T-helper 9 cell (primary cell): ENCODE measurements at regions not wholly inside any gene's neighbourhood (a gene's known extent, or its start where the extent isn't known, plus 50 kb on each side); places are given as distances from the start of the nearest gene placed in this dataset.
"Not testable (repeated sequence)": the region's sequence is repeated elsewhere in the genome, so short reads cannot be mapped to it uniquely, and the experiment has no call there.

Experiments used
- DNase-seq: peaks from one replicate; pipeline ENCODE4 v3.0.0-alpha.2; 2020

DNA sequence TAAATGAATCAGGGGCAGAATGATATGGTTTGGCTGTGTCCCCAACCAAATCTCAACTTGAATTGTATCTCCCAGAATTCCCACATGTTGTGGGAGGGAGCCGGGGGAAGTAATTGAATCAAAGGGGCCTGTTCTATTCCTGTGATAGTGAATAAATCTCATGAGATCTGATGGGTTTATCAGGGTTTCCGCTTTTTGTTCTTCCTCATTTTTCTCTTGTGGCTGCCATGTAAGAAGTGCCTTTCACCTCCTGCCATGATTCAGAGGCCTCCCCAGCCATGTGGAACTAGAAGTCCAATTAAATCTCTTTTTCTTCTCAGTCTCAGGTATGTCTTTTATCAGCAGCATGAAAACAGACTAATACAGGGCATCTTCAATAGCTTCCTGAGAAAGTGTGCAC lies 107.0 kb downstream of the OTUD1 start:
- DNase-seq, result not testable (repeated sequence)

DNA sequence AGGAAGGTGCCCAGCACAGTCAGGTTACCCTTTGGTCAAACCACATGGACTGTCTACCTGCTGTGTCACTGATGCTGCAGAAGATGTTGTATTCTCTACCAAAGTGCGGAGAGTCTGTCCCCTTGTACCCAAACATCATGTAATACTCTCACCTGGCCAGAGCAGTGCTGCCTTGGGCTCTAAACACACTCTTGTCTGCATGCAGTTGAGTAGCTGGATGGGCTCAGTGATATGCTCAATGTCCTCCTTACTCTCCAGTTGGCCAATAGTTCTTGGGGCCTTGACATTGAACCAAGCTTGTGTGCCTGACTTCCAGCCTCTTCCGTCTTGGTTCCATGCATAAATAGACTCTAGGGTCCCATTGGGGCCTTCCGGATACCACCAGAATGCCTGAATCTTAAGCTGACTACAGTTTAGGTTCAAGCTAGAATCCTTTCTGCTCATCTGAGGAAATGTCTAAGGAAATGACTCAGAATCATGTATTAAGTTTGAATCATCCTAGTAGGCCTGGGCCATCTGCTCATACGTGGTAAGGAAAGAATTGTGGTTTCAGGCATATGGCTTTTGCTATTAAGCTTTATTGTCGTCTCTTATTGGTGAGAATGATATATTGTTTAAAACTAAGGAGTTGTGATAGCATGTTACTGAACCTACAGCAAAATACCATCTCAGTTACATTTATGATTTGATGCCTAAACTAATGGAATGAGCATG lies 118.0 kb downstream of the OTUD1 start:
- DNase-seq, result no peak

- no peak for DNase-seq
Measured at GRCh38 chr10:23557777-23558176, 118.9 kb downstream of the OTUD1 start.

DNA sequence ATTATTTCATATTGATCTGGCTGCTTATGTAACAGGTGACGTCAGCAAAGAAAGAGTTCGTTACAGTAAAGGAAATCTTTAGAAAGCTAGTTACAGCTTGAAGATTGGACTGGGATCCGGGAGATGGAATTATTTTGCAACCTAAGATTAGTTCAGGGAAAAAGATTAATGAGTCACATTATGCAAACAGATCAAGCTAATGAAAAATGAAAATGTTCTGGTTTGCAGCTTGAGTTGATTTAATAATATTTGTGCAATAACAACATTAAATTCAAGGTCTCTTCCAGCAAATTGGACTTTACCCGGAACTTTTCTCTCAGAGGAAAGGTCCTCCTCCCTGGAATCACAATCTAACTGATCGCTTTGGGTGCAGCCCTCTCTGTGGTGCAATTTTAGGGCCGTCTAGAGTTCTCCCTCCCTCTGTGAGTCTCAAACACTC lies 119.5 kb downstream of the OTUD1 start:
- DNase-seq, result no peak

DNA sequence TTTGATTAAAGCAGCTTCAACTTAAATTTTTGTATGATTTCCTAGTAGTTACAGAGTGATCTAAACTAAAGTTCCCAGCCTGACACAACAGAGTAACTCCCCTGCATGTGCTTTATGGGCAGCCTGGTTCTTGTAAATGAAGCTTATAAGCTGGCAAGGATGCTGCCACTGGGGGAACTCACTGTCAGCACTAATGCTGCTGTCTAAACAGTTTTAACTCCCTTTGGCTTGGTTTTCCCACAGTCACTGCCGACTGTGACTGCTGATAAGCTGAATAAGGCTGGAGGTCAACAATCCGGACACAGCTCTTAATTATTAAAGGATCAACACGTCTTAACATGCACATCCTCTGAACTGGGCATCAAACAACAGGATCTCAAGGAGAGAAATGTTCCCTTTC lies 130.1 kb downstream of the OTUD1 start:
- no peak for DNase-seq

DNA sequence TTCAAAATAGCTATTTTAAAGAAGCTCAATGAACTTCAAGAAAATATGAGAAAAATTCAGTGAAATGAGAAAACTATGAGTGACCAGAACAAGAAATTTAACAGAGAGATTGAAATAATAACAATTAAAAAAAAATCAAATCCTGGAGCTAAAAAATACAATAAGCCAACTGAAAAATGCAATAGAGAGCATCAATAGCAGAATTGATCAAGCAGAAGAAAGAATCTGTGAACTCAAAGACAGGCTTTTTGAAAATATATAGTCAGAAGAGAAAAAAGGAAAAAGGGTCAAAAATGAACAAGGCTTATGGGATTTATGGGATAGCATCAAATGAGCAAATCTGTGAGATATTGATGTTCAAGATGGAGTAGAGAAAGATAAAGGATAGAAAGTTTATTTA lies 133.0 kb downstream of the OTUD1 start:
- DNase-seq, result no peak

- DNase-seq, result no peak
Measured at GRCh38 chr10:23581906-23582450, 143.1 kb downstream of the OTUD1 start.

GRCh38 chr10:23584396-23584795 lies 145.5 kb downstream of the OTUD1 start:
- no peak for DNase-seq

GRCh38 chr10:23585186-23585585 lies 146.3 kb downstream of the OTUD1 start:
- no peak for DNase-seq

DNA sequence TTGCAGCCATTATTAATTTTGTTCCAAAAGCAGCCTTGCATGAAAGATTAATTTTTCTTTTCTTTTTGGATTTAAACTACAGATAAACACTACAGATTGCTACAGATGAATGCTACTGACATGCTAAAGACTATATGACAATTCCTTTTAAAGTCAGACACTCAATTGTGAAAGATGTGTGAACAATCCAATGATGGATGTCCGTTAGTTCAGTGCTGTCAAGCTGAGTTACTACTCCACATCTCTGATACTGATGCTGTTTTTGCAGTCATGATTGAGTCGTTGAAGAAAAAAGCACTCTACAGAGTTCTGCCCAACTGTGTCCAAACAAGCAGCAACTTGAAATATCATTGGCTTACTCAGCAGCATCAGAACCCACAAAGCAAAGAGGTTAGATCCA lies 146.8 kb downstream of the OTUD1 start:
- no peak for DNase-seq

- not testable (repeated sequence) for DNase-seq
Measured at GRCh38 chr10:23595278-23595677, 156.4 kb downstream of the OTUD1 start.

- no peak for DNase-seq
Measured at GRCh38 chr10:23604613-23605012, 165.7 kb downstream of the OTUD1 start.

DNA sequence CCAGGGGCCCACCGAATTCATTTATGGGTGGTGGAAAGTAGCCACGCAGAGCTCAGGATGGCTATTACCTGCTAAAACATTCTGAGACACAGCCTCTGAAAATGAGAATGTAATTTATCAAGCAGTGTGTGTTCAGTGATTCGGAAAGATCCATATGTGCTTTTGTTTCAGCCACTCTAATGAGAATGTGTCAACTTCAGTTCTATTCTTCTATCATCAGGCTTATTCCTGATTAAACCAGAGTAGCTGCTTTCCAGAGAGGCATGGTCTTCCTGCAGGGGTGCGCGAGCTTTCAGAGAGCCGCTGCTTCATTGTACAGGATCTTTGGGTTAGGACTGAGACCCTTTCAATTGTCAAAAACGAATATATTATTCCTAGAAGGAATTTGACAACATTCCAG lies 167.6 kb downstream of the OTUD1 start:
- no peak for DNase-seq

DNA sequence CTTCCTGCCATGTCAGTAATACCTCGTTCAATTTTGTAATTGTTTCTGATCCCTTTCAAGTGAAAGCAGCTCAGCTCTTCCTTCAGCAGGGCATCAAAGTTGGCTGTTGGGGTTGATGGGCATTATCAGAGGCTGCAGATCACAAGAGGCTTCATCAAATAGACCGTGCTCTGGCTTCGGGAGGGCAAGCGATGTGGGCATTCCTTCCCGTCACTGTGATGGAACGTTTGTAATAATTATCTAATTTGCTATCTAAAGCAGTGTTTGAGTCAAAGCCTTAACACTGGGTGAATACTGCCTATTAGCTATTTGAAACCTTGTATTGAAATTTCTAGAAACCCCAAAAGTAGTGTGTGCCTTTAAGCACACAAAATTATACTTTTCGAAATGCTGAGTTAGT lies 170.1 kb downstream of the OTUD1 start:
- DNase-seq, result no peak

GRCh38 chr10:23610626-23611307 lies 171.9 kb downstream of the OTUD1 start:
- no peak for DNase-seq

DNA sequence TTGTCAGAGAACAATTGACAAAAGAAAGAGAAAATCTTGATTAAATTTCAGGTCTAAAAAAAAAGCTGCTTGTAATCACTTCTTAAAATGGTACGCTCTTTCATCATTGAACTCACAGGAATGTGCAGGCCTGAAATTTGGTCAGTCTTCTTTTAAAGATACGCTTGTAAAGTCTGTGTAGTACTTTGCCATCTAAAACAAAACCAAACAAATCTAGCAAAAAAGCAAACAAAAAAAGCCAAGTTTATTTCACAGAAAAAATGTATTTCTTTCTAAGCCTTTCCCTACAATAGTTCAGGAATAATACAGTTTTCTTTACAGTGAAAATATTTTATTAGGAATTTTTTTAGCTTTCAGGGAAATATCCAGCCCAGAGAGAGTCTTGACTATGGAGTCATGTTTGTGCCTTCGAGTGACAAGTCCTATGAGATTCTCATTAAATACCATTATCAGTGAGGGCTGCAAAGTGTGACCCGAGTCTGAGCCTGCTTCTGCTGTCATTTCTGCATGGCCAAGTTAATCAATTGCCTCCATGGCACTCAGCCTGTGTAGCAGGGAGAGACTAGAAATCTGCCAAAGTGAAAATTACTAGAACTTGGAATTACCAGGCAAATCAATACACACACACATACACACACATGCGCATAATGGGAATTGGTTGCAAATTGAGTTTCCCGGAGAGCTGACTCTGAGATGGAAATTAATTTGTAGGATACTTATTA lies 172.6 kb downstream of the OTUD1 start:
- DNase-seq, result no peak

- DNase-seq, result no peak
Measured at GRCh38 chr10:23613900-23614299, 175.0 kb downstream of the OTUD1 start.

- no peak for DNase-seq
Measured at GRCh38 chr10:23614483-23614882, 175.6 kb downstream of the OTUD1 start.

DNA sequence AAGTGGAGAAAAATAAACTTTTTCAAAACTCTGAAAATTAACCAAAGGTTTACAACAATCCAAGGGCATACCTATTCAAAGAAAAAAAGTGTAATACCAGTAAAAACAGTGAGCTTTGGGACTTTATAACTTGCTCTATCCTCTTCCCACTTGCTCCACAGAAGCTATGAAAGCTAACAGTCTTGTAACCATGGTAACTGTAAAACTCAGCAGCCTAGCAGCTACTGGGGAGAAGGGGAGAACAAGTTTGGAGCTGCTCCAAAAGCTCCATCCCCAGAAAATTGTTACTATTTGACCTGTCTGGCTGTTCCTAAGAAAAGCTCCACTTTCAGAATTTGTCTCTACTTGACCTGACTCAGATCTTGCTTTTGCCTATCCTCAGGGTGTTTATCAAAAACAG lies 191.5 kb downstream of the OTUD1 start:
- DNase-seq, result no peak

DNA sequence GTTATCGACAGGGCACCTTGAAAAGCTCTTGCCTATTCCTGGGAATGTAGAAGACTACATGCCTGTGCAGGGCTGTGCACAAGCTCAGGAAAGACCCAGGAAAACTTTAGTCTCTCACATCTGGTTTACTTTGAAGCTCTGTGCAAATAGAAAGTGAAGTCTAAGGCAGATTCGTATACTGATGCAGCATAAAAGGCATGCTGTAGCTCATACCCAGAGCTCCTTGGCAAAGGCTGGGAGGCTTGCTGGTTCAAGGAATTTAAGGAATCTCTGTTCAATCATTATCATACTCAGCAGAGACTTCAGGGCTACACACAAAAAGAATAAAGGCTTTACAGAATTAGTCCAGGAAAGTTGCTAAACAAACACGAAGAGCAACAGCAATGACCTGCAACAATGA lies 192.0 kb downstream of the OTUD1 start:
- DNase-seq, result no peak

DNA sequence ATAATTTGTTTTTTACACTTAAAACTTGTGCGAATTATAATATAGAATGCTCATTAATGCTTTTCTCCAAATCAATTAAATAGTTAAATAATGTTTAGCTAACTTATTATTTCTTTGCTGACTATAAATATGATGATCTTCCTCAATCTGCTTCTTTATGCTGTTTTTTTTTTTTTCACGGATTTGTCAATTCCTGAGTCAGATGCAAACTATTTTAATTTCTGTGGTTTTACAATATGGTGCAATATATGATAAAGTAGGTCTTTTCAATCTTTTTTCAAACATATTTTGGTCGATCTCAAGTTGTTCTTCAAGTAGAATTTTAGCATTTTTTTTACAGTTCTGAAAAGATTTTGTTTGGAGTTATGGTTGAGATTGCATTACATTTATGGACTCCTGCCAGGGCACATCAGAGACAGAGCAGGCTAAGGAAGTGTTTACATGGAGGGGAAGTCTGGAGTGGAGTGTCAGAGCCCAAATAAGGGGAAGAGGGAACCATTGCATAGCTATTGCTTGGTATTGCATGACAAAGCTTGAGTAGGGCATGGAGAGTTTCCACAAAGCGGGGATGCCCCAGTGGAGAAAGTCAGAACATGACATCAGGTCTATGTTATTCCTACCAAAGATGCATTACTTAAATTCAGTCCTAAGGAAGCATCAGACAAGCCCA lies 204.4 kb downstream of the OTUD1 start:
- DNase-seq, result no peak

GRCh38 chr10:23648618-23649017 lies 209.7 kb downstream of the OTUD1 start:
- DNase-seq, result no peak

DNA sequence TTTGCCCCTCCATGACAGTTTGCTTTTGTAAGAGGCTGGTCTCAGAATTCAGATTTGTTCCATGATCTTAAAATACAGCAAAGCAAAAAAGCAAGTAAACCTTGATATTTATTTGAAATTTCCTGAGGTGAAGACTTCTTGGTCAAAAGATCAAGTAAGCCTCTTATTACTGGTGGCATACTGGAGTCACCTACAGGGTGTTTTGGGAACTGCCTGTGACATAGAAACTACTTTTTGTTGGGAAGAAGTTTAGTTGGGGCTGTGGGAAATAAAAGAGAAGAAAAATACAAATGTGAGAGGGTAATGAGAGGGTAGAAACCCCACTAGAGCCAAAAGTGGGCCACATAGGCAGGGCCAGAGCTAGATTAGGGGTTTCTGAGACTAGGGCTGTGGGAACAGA lies 217.9 kb downstream of the OTUD1 start:
- no peak for DNase-seq
